ENCODE measurements at regions not wholly inside any gene's neighbourhood (a gene's known extent, or its start where the extent isn't known, plus 50 kb on each side); places are given as distances from the start of the nearest gene placed in this dataset.

GRCh38 chr1:79472067-79472656 lies 465.6 kb upstream of the ADGRL4 start:
- no peak for DNase-seq (ENCODE audit: low spot score)

GRCh38 chr1:79469139-79469538 lies 462.6 kb upstream of the ADGRL4 start:
- DNase-seq (ENCODE audit: low spot score) = no peak

- no peak for DNase-seq (ENCODE audit: low spot score)
Measured at GRCh38 chr1:79460773-79461436, 454.4 kb upstream of the ADGRL4 start.

GRCh38 chr1:79457562-79458224 lies 451.2 kb upstream of the ADGRL4 start:
- no peak for DNase-seq (ENCODE audit: low spot score)

GRCh38 chr1:79448426-79448825 lies 441.9 kb upstream of the ADGRL4 start:
- DNase-seq (ENCODE audit: low spot score) = no peak

DNA sequence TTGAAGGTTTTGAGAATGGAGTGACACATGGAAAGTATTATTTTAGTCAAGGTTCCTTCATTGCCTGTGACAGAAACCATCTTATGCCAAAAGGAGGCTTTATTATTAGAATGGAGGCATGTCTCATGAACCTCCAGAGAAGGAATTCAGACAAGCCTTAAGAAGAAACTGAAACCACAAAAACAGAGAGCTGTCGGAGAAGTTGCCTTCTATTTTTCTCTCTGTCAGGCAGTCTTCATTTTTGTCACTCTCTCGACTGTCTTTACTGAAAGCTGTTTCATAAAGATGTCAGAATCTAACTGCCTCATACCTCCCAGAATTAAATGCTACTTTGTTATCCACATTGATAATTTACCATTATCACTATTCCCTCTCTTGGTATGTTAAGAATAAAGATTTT lies 434.7 kb upstream of the ADGRL4 start:
- no peak for DNase-seq (ENCODE audit: low spot score)

DNA sequence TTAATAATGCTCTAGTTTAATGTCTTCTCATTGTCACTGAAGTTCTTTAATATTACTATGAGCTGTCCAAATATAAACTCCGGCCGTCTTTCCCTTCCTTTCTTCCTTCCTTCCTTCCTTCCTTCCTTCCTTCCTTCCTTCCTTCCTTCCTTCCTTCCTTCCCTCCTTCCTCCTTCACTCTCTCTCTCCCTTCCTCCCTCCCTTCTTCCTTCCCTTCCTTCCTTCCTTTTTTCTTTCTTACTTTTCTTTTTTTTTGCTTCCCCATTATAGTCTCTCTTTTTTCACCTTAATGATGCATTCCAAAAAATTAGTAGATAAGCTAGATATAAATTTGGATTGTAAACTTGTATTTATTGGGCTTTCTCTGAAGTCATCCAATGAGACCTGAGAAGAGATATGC lies 431.0 kb upstream of the ADGRL4 start:
- DNase-seq (ENCODE audit: low spot score) = no peak

DNA sequence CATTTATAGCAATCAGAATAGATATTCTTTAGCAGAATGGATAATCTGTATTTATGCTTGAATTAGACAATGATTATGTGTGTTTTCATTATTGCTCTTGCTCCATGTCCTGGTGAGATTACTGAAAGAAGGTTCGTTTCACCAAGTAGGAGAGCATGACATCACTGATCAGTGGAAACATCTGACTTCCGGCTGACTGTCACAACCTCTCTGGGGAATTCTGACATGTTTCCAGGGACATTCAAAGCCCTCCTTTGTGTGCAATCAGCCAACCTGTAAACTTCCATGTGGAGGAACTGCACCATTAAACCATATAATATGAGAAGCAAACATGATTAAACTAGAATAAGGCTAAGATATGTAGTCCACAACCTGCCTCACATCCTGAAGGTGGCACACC lies 424.8 kb upstream of the ADGRL4 start:
- DNase-seq (ENCODE audit: low spot score) = no peak

DNA sequence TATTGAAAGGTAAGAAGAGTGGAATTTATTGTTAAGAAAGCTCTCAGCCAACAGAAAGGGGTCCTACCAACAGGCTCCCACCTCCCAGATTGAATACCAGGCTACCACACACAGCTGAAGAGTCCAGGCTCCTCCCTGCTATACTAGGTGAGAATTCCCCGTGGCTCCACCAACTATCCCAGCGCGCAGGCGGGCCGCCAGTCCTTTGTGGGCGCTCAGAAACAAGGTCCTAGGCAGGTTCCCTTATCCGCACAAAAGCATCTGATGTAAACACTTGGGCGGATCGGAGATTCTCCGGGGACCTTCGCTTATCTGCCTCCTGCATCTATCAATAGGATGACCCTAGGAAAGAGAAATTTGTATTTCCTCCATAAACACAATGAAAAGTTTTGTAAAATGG lies 423.9 kb upstream of the ADGRL4 start:
- no peak for DNase-seq (ENCODE audit: low spot score)

GRCh38 chr1:79422726-79423125 lies 416.2 kb upstream of the ADGRL4 start:
- DNase-seq (ENCODE audit: low spot score) = no peak

GRCh38 chr1:79398501-79398900 lies 392.0 kb upstream of the ADGRL4 start:
- DNase-seq (ENCODE audit: low spot score) = no peak

DNA sequence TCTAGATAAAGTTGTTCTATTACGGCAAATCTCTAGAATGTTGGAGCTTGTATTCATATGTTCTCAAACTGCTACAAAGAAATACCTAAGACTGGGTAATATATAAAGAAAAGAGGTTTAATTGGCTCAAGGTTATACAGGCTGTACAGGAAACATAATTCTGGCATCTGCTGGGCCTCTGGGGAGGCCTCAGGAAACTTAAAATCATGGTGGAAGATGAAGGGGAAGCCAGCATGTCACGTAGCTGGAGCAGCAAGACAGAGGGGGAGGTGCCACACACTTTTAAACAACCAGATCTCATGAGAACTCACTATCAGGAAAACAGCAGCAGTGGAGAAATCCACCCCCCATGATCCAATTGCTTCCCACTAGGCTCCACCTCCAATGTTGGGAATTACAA lies 390.4 kb upstream of the ADGRL4 start:
- DNase-seq (ENCODE audit: low spot score) = no peak

DNA sequence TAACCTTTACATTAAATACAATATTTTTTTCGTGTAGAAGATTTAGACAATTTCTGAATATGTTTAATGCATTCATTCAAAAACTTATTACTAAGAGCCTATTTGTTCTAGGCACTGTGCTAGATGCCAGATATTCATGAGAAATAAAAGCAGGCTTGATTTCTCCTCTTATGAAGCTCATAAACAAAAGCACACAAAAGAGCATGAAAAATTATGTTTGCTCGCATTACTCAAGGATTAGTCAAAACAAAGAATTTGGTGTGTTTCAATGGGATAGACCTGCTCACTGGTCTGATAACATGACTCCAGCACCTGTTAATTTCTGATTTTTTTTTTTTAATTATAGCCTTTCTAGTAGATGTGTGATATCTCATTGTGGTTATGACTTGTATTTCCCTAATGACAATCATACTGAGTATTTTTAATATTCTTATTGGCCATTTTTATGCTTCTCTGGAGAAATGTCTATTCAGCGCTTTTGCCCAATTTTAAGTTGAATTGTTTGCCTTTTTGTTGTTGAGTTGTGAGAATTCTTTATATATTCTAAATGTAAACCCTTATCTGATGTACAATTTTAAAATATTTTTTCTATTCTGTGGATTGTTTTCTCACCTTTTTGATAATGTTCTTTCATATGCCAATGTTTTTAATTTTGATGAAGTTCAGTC lies 382.3 kb upstream of the ADGRL4 start:
- DNase-seq (ENCODE audit: low spot score) = no peak

DNA sequence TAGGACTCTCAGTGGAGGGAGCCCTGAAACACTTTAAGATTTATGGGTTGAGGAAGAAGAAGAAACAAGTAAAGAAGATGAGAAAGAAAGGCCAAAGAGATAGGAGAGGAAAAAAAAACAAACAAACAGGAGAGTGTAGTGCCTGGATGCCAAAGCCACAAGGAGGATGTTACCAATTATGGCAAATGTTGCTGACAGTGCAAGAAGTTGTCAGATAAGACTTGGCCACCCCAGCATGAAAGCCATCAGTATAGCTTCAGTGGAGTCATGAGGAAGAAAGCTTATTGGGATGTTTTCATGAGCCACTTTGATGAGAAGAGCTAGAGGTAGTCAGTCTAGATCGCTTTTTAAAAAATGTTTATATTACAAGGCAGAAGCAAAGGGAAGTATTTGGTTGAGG lies 380.2 kb upstream of the ADGRL4 start:
- DNase-seq (ENCODE audit: low spot score) = no peak

- DNase-seq (ENCODE audit: low spot score) = no peak
Measured at GRCh38 chr1:79380078-79380477, 373.5 kb upstream of the ADGRL4 start.

- DNase-seq (ENCODE audit: low spot score) = no peak
Measured at GRCh38 chr1:79376106-79376505, 369.6 kb upstream of the ADGRL4 start.

GRCh38 chr1:79375352-79375751 lies 368.8 kb upstream of the ADGRL4 start:
- no peak for DNase-seq (ENCODE audit: low spot score)

GRCh38 chr1:79374397-79374796 lies 367.9 kb upstream of the ADGRL4 start:
- DNase-seq (ENCODE audit: low spot score) = no peak

DNA sequence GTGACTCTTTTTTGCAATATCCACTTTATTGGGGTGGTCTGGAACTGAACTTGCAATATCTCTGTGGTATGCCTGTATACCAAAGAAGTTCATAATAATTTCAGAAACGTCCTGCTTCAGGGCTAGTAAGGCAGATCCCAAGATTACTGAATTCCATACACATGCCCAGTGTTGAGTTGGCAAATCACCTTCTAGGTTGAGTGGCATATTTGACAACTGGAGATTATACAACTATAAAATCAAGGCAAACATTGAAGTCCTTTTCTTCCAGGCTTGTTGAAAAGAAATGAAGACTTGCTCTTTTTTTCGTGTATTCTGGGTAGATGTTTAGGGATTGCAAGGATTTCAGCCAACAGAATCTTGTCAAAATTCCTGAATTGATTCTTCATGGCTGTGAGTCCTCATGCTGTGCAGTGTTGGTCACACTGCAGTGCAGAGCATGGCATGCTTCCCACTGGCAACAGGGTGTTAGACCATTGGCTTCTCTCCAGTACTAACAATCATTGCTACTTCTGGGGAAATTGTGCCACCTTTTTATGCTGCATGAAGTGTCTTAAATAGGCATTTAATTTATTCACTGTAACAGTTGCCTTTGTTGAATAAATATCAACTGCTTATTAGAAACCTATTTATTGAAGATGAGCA lies 367.1 kb upstream of the ADGRL4 start:
- no peak for DNase-seq (ENCODE audit: low spot score)

GRCh38 chr1:79371802-79372201 lies 365.3 kb upstream of the ADGRL4 start:
- no peak for DNase-seq (ENCODE audit: low spot score)

DNA sequence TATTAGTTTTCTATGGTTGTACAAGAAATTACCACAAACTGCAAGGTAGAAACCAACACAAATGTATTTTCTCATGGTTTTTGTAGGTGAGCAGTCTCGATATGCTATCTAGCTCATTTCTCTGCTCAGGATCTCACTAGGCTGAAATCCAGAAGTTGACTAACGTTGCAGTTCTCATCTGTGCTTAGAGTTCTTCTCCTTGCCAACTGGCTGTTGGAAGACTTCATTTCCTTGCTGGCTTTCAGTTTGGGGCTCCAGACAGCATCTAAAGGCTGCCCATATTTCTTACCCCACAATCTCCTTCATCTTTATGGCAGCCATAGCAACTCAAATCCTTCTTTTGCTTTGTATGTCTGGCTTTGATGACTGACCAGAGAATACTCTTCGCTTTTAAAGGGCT lies 362.6 kb upstream of the ADGRL4 start:
- no peak for DNase-seq (ENCODE audit: low spot score)

DNA sequence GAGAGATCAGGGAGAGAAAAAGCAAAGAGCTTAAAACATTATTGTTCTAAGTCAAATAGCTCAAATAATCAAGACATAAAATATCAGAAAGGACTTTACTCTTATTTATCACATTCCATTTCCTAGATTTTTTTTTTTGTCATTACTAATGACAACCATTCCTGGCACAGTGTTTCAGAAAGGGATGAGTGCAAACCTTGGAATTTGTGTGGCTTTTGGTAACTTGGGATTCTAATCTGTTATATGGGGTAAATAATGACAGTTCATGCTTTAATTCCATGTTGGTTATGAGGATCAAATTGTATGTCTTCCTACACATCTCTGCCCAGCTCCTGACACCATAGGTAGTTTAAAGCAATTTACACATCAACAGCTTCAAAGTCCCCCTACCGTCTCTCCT lies 358.4 kb upstream of the ADGRL4 start:
- no peak for DNase-seq (ENCODE audit: low spot score)

Data from SK-N-DZ (cell line).